H9 (cell line): ENCODE measurements at regions not wholly inside any gene's neighbourhood (a gene's known extent, or its start where the extent isn't known, plus 50 kb on each side); places are given as distances from the start of the nearest gene placed in this dataset.

Experiments used
- DNase-seq: peaks from one replicate; pipeline ENCODE4 v3.0.0-alpha.2; 2017
- H2AFZ ChIP-seq: one replicate; pipeline ENCODE4 v1.6.1; 2013; ENCODE audit warnings: mild to moderate bottlenecking, low read length, control low read depth, moderate library complexity
- H2AK5ac ChIP-seq: 2 replicates; pipeline ENCODE4 v1.6.1; 2013; ENCODE audit warnings: low read length, control low read depth, mixed read lengths; ENCODE audit not compliant: insufficient read length
- H2BK120ac ChIP-seq: one replicate; pipeline ENCODE4 v1.6.1; 2013; ENCODE audit warnings: low read depth, mild to moderate bottlenecking, low read length, control low read depth, inconsistent platforms; ENCODE audit not compliant: poor library complexity, severe bottlenecking
- H2BK12ac ChIP-seq: 2 replicates; pipeline ENCODE4 v1.6.1; 2013; ENCODE audit warnings: low read length, control low read depth, mixed read lengths, low read depth; ENCODE audit not compliant: insufficient read length
- H2BK15ac ChIP-seq: 2 replicates; pipeline ENCODE4 v1.6.1; 2013; ENCODE audit warnings: low read depth, low read length, control low read depth
- H2BK20ac ChIP-seq: one replicate; pipeline ENCODE4 v1.6.1; 2013; ENCODE audit warnings: low read depth, mild to moderate bottlenecking, low read length, control low read depth, inconsistent platforms; ENCODE audit not compliant: poor library complexity, severe bottlenecking
- H2BK5ac ChIP-seq: 2 replicates; pipeline ENCODE4 v1.6.1; 2013; ENCODE audit warnings: low read length, control low read depth, mixed read lengths; ENCODE audit not compliant: insufficient read length
- H3K14ac ChIP-seq: 2 replicates; pipeline ENCODE4 v1.6.1; 2013; ENCODE audit warnings: low read length, control low read depth; ENCODE audit not compliant: insufficient read depth
- H3K18ac ChIP-seq: 2 replicates; pipeline ENCODE4 v1.6.1; 2013; ENCODE audit warnings: low read depth, mild to moderate bottlenecking, mixed read lengths, low read length, control low read depth; ENCODE audit not compliant: insufficient read length
- H3K23ac ChIP-seq: 2 replicates; pipeline ENCODE4 v1.6.1; 2013; ENCODE audit warnings: low read length, control low read depth, mixed read lengths, low read depth; ENCODE audit not compliant: insufficient read length
- H3K23me2 ChIP-seq: 2 replicates; pipeline ENCODE4 v1.6.1; 2013; ENCODE audit warnings: low read depth, mild to moderate bottlenecking, mixed read lengths, low read length, control low read depth; ENCODE audit not compliant: insufficient read length, poor library complexity, severe bottlenecking
- H3K27ac ChIP-seq: 2 replicates; pipeline ENCODE4 v1.5.1; 2013; ENCODE audit warnings: low read length, control low read depth, mixed read lengths, low read depth; ENCODE audit not compliant: insufficient read length
- H3K27me3 ChIP-seq: 2 replicates; pipeline ENCODE4 v1.6.1; 2013; ENCODE audit warnings: low read length, control low read depth, inconsistent platforms; ENCODE audit not compliant: insufficient read depth
- H3K4ac ChIP-seq: 2 replicates; pipeline ENCODE4 v1.6.1; 2013; ENCODE audit warnings: low read depth, mild to moderate bottlenecking, control low read depth, inconsistent platforms, low read length, moderate library complexity
- H3K4me1 ChIP-seq: 2 replicates; pipeline ENCODE4 v1.6.1; 2013; ENCODE audit warnings: low read length, control low read depth, inconsistent platforms; ENCODE audit not compliant: insufficient read depth
- H3K4me2 ChIP-seq: 2 replicates; pipeline ENCODE4 v1.6.1; 2013; ENCODE audit warnings: low read length, control low read depth, mixed read lengths; ENCODE audit not compliant: insufficient read length, insufficient read depth
- H3K56ac ChIP-seq: 2 replicates; pipeline ENCODE4 v1.6.1; 2013; ENCODE audit warnings: low read depth, mild to moderate bottlenecking, mixed read lengths, low read length, control low read depth; ENCODE audit not compliant: insufficient read length
- H3K79me1 ChIP-seq: 2 replicates; pipeline ENCODE4 v1.6.1; 2013; ENCODE audit warnings: low read depth, mild to moderate bottlenecking, moderate library complexity, low read length, control low read depth, inconsistent platforms; ENCODE audit not compliant: insufficient read depth, poor library complexity, severe bottlenecking
- H3K79me2 ChIP-seq: 2 replicates; pipeline ENCODE4 v1.6.1; 2013; ENCODE audit warnings: low read length, control low read depth, inconsistent platforms; ENCODE audit not compliant: insufficient read depth
- H3K9ac ChIP-seq: 2 replicates; pipeline ENCODE4 v1.6.1; 2013; ENCODE audit warnings: low read length, control low read depth, mixed read lengths; ENCODE audit not compliant: insufficient read length; ENCODE audit errors: extremely low read depth
- H3K9me3 ChIP-seq: one replicate; pipeline ENCODE4 v1.6.1; 2013; ENCODE audit warnings: low read depth, low read length, inconsistent platforms; ENCODE audit not compliant: control insufficient read depth
- H3T11ph ChIP-seq: one replicate; pipeline ENCODE4 v1.6.1; 2013; ENCODE audit warnings: mild to moderate bottlenecking, low read length, control low read depth, inconsistent platforms
- H4K20me1 ChIP-seq: one replicate; pipeline ENCODE4 v1.6.1; 2013; ENCODE audit not compliant: control insufficient read depth, insufficient read length, insufficient read depth
- H4K5ac ChIP-seq: 2 replicates; pipeline ENCODE4 v1.6.1; 2013; ENCODE audit warnings: low read depth, mild to moderate bottlenecking, mixed read lengths, low read length, control low read depth; ENCODE audit not compliant: insufficient read length
- H4K8ac ChIP-seq: replicated peaks from 2 replicates; pipeline ENCODE4 v1.6.1; 2013; ENCODE audit warnings: low read length, control low read depth, mixed read lengths, low read depth; ENCODE audit not compliant: insufficient read length
- H4K91ac ChIP-seq: 2 replicates; pipeline ENCODE4 v1.6.1; 2013; ENCODE audit warnings: low read depth, mild to moderate bottlenecking, moderate library complexity, mixed read lengths, low read length, control low read depth; ENCODE audit not compliant: insufficient read length
- H3K27ac Mint-ChIP-seq, 3 experiments: 2 replicates in 2 of 3; 3 replicates in 1 of 3; pipeline ENCODE4 v1.8.0; 2020 to 2021; ENCODE audit warnings: mixed read lengths in 3 of 3, mild to moderate bottlenecking in 1 of 3, moderate library complexity in 1 of 3
- H3K27me3 Mint-ChIP-seq: 2 replicates; pipeline ENCODE4 v1.8.0; 2021; ENCODE audit warnings: low read depth, mild to moderate bottlenecking, moderate library complexity, mixed read lengths
- H3K36me3 Mint-ChIP-seq, 3 experiments: 2 replicates in 2 of 3; 3 replicates in 1 of 3; pipeline ENCODE4 v1.8.0; 2020 to 2021; ENCODE audit warnings: low read depth in 3 of 3, mixed read lengths in 3 of 3; ENCODE audit not compliant: insufficient read depth in 1 of 3
- H3K4me1 Mint-ChIP-seq, 2 experiments: 2 replicates each; pipeline ENCODE4 v1.8.0; 2020; ENCODE audit warnings: mixed read lengths in 2 of 2
- H3K4me3 Mint-ChIP-seq, 2 experiments: 2 replicates in 1 of 2; 3 replicates in 1 of 2; pipeline ENCODE4 v1.8.0; 2020 to 2021; ENCODE audit warnings: mild to moderate bottlenecking in 2 of 2, mixed read lengths in 2 of 2, moderate library complexity in 1 of 2
- H3K9me3 Mint-ChIP-seq, 2 experiments: 2 replicates in 1 of 2; 3 replicates in 1 of 2; pipeline ENCODE4 v1.8.0; 2020; ENCODE audit warnings: mild to moderate bottlenecking in 2 of 2, mixed read lengths in 2 of 2, moderate library complexity in 1 of 2
- WGBS: extraction: QIAGEN DNeasy Blood & Tissue Kit; methylation state at CpG from one replicate; pipeline ENCODE4 v1.1.7; 2013; ENCODE audit warnings: missing lambda C conversion rate, low lambda C conversion rate, mixed read lengths; ENCODE audit not compliant: insufficient read length; ENCODE audit errors: extremely low coverage; 5-methylcytosine and 5-hydroxymethylcytosine counted together
- TF ChIP-seq, protein P1 (sequence below): fragments of 200-600 bp; sonication (generic); conservative IDR thresholded peaks from 3 replicates; pipeline ENCODE4 v1.8.0; 2021; ENCODE audit warnings: antibody characterized with exemption, mild to moderate bottlenecking

DNA sequence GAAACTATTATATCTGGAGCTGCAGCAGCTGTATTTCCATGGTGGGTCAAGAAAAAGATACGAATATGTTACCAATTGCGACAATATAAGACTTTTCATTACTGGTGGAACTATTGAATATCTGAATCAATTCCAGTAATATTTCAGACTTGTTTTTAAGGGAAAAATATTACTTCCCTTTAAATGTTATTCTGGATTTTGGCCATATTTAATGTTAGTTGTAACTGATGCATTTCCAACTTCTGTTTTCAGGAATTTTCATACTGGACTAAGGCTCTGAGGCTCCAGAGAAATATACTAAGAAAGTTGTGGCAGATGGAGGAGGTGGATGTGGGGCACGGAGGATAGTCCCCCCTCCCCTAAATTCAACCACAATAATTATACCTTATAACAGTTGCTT, 555.2 kb upstream of the SETBP1 start:
- Histone ChIP-seq H3K23ac (no peak overlapping the region), H4K91ac (no peak overlapping the region), H3K14ac (no peak overlapping the region), H2BK20ac (no peak overlapping the region), H3K56ac (no peak overlapping the region), H2BK12ac (no peak overlapping the region), H3K79me2 (no peaks in the 10 kb centered on the region), H2BK15ac (no peak overlapping the region), H3K79me1 (no peaks in the 10 kb centered on the region), H2BK120ac (no peak overlapping the region), H3K4ac (no peak overlapping the region), H3K4me1 (no peaks in the 10 kb centered on the region), H2BK5ac (no peak overlapping the region), H3T11ph (no peak overlapping the region), H4K5ac (no peak overlapping the region), H3K9me3 (no peaks in the 10 kb centered on the region), H2AK5ac (no peak overlapping the region), H3K27me3 (no peaks in the 10 kb centered on the region), H2AFZ (no peak overlapping the region), H3K27ac (no peak overlapping the region), H4K8ac (no peak overlapping the region), H3K18ac (no peak overlapping the region), H3K9ac (no peak overlapping the region), H3K23me2 (no peaks in the 10 kb centered on the region), H3K4me2 (no peak overlapping the region), H4K20me1 (no peaks in the 10 kb centered on the region)
- no CpG with 5 or more reads among the region's 3 CpGs for WGBS
- H3K4me3 Mint-ChIP-seq, result no peak overlapping the region
- no peaks in the 10 kb centered on the region for H3K9me3 Mint-ChIP-seq
- TF ChIP-seq, protein P1, sequence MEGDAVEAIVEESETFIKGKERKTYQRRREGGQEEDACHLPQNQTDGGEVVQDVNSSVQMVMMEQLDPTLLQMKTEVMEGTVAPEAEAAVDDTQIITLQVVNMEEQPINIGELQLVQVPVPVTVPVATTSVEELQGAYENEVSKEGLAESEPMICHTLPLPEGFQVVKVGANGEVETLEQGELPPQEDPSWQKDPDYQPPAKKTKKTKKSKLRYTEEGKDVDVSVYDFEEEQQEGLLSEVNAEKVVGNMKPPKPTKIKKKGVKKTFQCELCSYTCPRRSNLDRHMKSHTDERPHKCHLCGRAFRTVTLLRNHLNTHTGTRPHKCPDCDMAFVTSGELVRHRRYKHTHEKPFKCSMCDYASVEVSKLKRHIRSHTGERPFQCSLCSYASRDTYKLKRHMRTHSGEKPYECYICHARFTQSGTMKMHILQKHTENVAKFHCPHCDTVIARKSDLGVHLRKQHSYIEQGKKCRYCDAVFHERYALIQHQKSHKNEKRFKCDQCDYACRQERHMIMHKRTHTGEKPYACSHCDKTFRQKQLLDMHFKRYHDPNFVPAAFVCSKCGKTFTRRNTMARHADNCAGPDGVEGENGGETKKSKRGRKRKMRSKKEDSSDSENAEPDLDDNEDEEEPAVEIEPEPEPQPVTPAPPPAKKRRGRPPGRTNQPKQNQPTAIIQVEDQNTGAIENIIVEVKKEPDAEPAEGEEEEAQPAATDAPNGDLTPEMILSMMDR, result no peak
- H3K36me3 Mint-ChIP-seq, result no peaks in the 10 kb centered on the region
- no peak overlapping the region for H3K27ac Mint-ChIP-seq
- no peak for DNase-seq
- no peaks in the 10 kb centered on the region for H3K27me3 Mint-ChIP-seq
- H3K4me1 Mint-ChIP-seq, result no peaks in the 10 kb centered on the region
